HUDEP-2 (cell line): ENCODE measurements at regions not wholly inside any gene's neighbourhood (a gene's known extent, or its start where the extent isn't known, plus 50 kb on each side); places are given as distances from the start of the nearest gene placed in this dataset.

Experiments used
- DNase-seq, 76 experiments: peaks; one replicate each; lab custom pipeline; 2025; ENCODE audit not compliant: unreplicated experiment in 76 of 76; lab: John Stamatoyannopoulos, UW

DNA sequence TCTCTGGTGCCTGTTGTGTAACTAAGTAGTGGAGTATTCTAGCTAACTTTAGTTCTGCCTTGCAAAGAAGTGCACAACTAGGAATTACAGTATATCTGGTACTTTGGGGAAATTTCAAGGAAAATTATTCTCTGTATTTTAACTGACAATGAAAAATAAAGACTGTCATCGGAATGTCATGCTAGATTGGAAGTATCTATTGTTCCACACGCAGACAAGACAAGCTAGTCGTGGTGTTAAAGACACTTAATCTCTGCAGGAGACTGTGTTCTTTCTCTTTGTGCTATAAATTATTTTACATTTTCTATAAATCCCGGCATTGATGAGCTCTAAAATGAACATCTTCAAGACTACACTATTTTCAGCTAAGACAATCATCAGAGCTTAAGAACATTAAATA, 1068.8 kb upstream of the ADGRL4 start:
- no peak for DNase-seq

DNA sequence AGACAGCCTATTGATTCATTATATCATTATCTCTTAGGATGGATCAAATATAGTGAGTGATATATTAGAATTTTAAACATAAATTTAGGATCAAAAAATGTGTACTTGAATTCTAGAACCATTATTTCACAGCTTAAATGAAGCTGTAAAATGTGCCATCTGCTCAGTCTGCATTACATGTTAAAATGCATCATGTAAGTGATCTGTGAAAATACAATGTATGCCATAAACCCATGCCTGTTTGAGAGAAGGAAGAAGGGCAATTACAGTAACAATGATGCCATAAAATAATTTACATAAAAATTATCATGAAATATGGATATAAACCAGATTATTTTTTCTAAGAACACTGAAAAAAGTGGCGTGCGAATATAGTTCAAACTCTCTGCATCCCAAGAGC, 1066.0 kb upstream of the ADGRL4 start:
- DNase-seq = no peak

DNA sequence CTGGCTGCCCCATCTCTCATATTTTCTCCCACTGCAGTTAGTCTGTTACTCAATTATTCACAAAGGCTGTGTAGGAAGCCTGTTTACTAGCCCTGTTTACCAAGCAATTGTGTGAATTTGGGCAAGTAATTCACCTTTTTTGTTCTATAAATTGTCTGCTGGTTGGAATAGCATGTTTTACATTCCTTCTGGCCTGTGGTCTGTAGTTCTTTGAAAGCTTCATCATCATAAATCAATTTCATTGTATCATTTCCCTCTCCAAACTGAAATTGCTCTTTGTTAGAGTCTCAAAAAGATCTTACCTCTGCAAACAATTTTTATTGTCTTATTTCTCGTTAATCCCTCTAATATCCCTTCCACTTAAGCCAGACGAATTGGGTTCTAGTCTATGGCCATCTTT, 1059.5 kb upstream of the ADGRL4 start:
- DNase-seq = no peak

DNA sequence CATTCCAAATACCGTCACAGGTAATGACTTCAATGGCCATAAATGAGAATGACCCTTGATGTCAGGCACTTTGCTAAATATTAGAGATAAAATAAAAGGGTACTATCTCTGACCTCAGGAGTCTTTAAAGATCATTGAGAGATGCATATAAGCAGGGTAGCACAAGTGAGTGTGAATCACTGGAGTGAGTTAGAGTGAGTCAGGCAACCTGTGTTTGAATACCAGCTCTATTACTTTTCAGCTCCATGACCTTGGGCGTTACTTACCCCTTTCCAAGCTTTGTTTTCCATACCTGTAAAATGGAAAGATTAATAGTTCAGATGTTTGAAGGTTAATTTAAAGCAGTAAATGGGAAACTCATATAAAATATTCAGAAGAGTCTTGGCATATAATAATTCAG, 1058.0 kb upstream of the ADGRL4 start:
- DNase-seq = no peak

DNA sequence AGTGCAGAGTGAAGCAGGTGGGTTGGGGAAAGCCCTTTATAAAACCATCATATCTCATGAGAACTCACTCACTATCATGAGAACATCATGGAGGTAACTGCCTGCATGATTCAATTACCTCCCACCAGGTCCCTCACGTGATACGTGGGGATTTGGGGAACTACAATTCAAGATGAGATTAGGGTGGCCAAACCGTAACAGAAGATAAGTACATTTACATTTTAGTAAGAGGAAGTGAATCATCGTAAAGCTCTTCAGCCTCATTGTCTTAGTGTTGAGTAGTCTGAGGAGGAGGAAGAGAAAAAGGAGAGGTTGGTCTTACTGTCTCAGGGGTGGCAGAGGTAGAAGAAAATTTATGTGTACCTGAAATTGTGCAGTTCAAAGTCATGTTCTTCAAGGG, 1053.4 kb upstream of the ADGRL4 start:
- DNase-seq = peak in 12 of 76 experiments; percentile 0 to 33 (median 6)

DNA sequence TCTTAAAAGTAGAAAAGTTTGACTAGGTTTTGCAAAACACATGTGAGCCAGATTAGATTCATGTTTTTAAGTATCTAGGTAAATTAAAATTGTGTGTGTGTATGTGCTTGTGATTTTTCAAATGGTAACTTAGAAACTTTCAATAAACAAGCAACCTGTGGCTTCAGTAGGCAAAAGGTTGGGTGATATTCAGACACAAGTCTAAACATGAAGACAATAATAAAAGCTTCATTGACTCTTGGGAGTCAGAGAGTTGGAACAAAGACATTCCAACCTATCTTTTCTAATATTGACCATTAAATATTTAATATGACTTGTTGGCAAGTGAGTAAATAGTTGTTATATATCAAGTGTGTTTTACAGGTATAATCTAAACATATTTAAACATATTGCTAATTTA, 1049.6 kb upstream of the ADGRL4 start:
- DNase-seq = no peak

DNA sequence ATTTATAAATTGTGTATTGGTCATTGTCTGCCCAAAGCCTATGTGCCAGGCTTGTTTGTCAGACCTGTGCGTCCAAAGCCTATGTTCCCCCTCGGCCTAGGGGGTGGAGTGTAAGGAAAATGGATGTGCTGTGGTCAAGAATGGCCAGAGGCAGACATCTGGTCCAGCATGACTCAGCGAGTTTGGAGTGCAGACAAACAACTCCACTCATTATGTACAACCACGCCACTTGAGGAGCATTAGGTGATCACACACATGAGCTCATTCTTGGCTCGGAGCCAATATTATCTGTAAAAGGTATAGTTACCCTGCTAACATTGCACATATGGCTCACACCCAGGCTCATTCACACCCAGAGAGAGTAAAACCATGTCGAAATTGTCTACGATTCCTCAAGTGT, 1047.6 kb upstream of the ADGRL4 start:
- peak in 1 of 76 experiments; percentile 1 for DNase-seq

- no peak for DNase-seq
Observed at GRCh38 chr1:80053613-80054012, 1047.1 kb upstream of the ADGRL4 start.

GRCh38 chr1:80050523-80050922, 1044.0 kb upstream of the ADGRL4 start:
- no peak for DNase-seq

GRCh38 chr1:80050085-80050484, 1043.6 kb upstream of the ADGRL4 start:
- DNase-seq = no peak

DNA sequence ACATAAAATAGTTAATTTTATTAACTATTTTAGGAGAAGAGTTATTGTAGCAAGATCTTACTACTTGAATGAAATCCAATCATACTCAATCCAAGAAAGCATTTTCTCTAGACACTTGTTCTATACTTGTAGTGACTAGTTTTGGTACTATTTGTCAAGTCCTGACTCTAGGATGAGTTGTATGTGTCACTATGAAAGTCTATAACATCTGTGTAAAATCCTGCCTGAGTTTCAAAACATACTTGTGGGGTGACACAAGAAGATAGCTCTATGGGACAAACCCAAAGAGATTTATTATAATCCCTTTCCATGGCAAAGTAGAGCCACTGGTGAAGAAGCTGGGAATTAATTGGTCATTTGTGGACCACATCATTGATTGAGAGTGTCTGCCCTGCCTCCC, 1042.2 kb upstream of the ADGRL4 start:
- no peak for DNase-seq

DNA sequence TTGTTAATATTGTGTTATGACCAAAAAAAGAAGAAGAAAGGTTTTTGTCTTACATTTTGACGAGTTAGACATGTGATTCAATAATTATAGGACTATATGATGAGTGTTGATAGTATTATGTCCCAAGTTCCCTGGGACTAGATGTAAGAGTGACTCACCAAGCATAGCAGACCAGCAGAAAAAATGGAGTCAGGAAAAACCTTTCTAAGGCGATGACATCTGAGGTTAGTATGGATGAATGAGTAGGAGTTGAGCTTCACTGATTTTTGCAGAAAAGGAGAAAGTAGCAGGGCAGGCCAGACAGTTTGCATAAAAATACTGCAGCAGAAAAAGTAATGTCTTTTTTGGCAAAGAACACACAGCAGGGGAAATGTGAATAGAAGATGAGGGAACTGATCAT, 1041.3 kb upstream of the ADGRL4 start:
- no peak for DNase-seq

DNA sequence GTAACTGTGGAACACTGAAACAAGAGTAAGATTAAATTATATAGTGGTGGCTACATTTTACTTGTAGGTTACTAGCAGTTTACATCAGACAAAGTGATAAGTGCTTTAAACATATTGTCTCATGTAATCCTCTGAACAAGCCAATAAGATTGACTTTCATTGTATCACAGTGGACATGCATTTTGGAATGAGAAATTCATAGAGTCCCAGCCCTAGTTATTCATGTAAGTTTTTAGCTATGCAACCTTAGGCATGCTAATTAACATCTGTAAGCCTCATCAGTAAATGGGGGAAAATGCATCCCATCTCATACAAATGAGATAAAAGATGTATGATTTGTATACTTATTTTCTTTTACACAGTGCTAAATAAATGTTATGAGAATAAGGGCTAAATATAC, 1038.1 kb upstream of the ADGRL4 start:
- DNase-seq = no peak

DNA sequence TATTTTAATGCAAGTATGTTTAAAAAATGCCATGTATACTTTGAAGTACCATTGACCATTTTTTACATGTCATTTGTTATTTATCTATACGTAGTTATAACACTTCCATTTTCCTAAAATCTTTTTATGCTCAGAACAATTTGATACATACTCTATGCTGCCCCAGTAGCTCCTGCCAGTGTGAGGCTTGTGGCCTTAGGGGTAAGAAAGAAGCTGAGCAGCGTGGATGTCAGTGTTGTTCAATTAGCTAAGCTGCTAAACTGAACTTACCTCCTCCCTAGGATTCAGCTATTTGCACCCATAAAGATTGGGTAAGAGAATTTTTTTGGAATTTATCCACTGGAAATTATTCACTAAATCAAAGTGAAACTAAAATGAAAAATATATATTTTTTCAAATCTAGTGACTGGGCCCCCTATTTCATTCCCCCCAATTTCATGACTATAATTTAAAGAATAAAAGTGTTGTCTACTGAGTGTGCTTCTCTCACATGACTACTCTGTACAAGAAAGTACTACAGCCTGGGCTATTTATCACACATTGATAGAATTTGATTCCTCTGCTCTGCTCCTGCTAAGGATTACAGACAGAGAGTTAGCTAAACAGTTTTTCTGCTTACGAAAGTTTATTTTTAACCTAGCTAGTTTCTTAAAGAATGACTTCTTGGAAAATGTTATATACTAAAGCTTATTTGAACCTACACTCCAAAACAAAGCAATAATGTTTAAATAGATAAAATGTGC, 1030.3 kb upstream of the ADGRL4 start:
- no peak for DNase-seq

DNA sequence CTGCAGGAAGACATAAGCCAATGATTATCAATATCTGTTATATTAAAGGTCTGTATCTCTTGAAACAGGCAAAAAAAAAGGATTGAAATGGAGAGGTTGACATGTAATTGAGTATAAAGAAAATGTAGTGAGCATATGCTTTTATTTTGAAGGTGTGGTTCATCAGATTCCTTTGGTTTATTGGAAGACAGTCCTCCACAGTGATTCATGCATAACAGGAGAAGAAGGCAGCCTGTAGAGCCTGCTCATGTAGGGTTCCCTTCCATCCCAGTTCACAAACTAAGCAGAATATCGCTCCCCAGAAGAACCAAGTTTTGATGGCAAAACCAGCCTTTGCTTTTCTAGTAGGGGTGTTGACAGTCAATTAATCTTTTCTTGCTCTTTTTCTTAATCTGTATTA, 1016.8 kb upstream of the ADGRL4 start:
- no peak for DNase-seq

DNA sequence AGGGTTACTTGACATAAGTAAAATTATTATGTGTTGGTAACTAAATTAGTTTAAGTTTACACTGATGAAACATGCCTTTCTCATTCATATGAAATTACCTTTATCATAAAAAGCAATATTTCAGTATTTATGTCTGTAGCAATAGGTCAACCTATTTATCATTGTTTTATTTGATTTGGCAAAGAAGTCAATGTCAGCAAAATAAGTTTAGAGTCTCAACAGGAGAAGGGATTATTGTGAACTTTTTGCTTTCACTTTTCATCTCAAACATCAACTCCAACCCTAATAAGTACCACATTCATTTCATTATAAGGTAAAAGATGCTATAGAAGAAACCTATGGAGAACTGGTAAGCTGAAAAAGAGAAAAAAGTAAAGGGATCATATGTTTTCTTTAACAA, 1015.4 kb upstream of the ADGRL4 start:
- DNase-seq = no peak

GRCh38 chr1:80018348-80018747, 1011.8 kb upstream of the ADGRL4 start:
- DNase-seq = no peak

- DNase-seq = no peak
Observed at GRCh38 chr1:80008934-80009333, 1002.4 kb upstream of the ADGRL4 start.

GRCh38 chr1:80003250-80003649, 996.7 kb upstream of the ADGRL4 start:
- no peak for DNase-seq

GRCh38 chr1:79988401-79988800, 981.9 kb upstream of the ADGRL4 start:
- DNase-seq = no peak

DNA sequence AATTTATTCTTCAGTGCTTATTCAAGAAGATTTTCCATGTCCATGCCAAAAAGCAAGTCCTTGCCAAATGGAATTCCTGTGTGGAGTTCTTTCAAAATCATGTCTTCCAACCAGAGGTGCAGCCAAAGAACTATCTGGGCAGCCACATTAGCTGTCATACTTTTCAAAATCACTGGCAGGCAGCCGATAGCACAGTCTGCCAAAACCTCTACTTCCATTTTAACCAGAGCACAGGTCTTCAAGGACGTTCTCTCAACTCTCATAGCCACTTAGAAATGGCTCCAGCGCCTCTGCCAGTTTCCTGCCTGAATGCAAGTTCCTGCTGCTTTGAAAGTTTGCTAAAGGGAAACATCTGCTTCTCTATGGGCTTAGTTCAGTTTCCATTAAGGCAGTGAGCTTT, 975.7 kb upstream of the ADGRL4 start:
- DNase-seq = peak in 4 of 76 experiments; percentile 8 to 19 (median 11)

GRCh38 chr1:79981481-79981880, 975.0 kb upstream of the ADGRL4 start:
- no peak for DNase-seq

- no peak for DNase-seq
Observed at GRCh38 chr1:79979346-79979745, 972.8 kb upstream of the ADGRL4 start.
